GDM1 (cell line): ENCODE measurements at regions not wholly inside any gene's neighbourhood (a gene's known extent, or its start where the extent isn't known, plus 50 kb on each side); places are given as distances from the start of the nearest gene placed in this dataset.
A peak's percentile ranks its signal among the peaks of the same experiment; 100 is the strongest.
"Not testable (repeated sequence)": the region's sequence is repeated elsewhere in the genome, so short reads cannot be mapped to it uniquely, and the experiment has no call there.

Source experiments
- DNase-seq: peaks from one replicate; lab custom pipeline; 2025; lab: John Stamatoyannopoulos, UW

GRCh38 chr3:166446291-166446690, 609.1 kb upstream of the BCHE start:
- DNase-seq = no peak

GRCh38 chr3:166445865-166446264, 608.6 kb upstream of the BCHE start:
- no peak for DNase-seq

DNA sequence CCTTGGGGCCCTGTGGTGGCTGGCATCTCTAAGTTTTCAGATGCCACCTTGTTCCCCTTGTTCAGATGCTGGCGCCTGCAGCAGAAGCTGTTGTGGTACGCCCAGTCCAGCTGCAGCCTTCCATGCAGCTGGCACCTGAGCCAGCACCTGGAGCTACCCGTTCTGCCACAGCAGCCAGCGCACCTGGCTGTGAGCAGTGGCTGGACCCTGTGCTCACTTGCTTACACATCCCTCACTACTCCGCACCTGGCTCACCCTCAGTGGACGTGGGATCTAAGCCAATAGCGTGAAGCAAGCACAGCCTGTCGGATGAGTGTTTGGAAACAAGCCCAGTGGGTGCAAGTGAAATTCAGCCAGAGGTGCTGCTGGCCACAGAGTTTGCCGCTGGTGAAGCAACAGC, 607.5 kb upstream of the BCHE start:
- no peak for DNase-seq

GRCh38 chr3:166444336-166444735, 607.1 kb upstream of the BCHE start:
- DNase-seq = no peak

- DNase-seq = no peak
Observed at GRCh38 chr3:166435469-166436057, 598.3 kb upstream of the BCHE start.

DNA sequence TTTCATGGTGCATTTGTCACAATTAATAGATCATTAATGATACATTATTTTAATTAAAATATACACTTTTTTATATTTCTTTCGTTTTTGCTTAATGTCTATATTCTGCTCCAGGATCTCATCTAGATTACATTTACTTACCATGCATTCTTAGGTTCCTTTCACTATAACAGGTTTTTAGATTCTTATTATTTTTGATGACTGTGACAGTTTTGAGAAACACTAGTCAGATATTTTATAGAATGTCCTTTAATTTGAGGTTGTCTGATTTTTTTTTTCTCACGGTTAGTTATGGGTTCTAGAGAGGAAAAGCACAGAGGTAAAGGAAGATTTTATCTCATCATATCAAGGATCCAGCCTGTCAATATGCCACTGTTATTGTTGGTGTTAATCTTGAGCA, 595.8 kb upstream of the BCHE start:
- DNase-seq = no peak

DNA sequence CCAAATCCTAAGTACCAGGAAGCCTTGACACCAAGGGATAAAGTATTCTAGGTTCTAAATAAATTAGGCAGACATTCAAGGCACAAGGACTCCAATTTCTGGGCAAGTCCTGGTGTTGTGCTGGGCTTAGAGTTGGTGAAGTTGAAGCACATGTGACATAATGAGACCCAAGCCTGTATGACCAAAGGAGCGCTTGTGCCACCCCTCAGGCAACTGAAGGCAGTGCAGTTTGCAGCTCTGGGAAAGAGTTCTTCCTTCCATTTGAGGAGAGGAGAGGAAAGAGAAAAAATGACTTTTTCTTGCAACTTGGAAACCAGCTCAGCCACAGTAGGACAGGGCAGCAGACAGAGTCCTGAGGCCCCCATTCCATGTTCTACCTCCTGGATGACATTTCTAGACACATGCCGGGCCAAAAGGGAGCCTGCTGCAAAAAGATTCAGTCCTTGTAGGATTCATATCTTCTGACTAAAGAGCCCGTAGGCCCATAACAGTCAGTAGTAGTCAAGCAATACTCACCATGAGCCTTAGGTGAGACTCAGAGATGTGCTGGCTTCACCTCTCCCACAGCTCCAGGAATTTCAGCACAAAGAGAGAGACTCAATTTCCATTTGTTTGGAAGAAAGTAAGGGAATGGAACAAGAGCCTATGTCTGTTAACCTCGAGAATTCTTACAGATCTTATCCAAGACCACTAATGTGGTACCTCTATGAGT, 588.8 kb upstream of the BCHE start:
- peak; percentile 5 for DNase-seq

GRCh38 chr3:166425021-166425420, 587.8 kb upstream of the BCHE start:
- no peak for DNase-seq

DNA sequence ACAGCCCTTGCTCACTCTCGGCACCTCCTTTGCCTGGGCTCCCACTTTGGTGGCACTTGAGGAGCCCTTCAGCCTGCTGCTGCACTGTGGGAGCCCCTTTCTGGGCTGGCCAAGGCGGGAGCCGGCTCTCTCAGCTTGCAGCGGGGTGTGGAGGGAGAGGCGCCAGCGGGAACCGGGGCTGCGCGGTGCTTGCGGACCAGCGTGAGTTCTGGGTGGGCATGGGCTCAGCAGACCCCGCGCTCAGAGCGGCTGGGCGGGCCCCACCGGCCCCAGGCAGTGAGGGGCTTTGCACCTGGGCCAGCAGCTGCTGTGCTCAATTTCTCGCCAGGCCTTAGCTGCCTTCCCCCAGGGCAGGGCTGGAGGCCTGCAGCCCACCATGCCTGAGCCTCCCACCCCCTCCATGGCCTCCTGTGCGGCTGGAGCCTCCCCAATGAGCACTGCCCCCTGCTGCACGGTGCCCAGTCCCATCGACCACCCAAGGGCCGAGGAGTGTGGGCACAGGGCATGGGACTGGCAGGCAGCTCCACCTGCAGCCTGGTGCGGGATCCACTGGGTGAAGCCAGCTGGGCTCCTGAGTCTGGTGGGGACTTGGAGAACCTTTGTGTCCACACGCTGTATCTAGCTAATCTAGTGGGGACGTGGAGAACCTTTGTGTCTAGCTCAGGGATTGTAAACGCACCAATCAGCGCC, 586.7 kb upstream of the BCHE start:
- DNase-seq = not testable (repeated sequence)

DNA sequence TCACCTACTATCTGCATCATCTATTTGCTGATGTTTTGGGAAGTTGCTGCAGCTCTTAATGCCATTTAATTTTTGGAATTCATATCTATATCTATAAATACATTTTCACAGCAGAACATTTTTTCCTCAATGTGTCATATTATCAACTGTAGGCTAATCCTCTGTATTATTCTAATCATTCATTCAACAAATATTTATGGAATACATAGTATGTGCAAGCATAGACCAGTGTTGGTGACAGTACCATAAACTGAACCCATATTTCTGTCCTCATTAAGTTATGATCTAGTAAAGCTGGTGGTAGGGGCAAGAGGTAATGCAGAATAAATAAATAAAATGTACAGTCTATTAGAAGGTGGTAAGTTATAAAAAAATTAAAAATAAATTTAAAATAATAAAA, 585.3 kb upstream of the BCHE start:
- DNase-seq = no peak

GRCh38 chr3:166420071-166420470, 582.8 kb upstream of the BCHE start:
- DNase-seq = no peak

GRCh38 chr3:166405896-166406295, 568.7 kb upstream of the BCHE start:
- peak; percentile 0 for DNase-seq

DNA sequence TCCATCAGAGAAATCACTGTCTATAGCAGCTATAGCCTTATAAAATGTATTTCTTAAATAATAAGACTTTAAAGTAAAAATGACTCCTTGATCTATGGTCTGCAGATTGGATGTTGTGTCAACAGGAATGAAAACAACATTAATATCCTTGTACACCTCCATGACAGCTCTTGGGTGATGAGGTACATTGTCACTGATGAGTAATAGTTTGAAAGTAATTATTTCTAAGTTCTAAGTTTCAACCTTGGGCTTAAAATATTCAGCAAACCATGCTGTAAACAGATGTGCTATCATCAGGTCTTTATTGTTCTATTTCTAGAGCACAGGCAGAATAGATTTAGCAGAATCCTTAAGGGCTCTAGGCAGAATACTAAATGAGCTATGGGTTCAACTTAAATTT, 568.2 kb upstream of the BCHE start:
- DNase-seq = no peak

DNA sequence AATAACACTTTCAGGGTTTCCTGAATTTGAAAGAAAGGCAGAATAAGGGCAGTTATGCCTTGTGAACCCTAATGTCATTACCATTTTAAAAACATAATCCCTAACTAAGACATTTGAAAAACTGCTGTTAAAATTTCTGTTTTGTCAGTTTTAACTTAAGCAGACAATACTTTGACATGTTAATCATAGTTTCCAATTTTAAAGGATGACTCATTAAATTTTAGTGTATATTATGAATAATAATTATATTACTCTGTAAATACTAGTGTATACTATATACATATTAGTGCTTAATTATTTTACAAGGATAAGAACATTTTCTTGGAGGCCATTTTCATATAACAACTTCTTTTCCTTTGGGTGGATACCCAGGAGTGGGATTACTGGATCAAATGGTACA, 553.1 kb upstream of the BCHE start:
- DNase-seq = no peak

- DNase-seq = no peak
Observed at GRCh38 chr3:166388321-166388720, 551.1 kb upstream of the BCHE start.

DNA sequence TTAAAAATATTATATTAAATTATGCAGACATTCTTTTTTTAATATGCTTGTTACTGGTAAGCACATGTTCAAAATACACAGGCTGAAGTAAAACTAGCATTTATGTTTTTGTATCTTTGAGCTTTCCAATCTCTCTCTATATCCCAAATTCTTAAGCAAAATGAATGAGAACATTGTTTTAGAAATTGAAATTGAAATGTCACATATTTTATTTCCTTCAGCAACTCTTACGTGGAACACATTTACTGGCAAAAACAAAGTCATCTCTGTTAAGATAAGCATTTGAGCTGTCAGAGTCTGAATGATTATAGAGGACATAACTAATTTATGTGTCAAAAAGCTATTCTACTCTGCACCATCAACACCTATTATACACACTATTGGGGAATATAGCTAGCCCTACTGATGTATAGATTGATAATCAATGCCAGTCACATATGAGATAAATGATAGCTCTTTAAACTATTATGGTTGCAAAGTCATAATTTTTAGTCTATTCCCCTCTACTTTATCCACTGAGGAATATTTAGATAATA, 535.4 kb upstream of the BCHE start:
- DNase-seq = no peak

DNA sequence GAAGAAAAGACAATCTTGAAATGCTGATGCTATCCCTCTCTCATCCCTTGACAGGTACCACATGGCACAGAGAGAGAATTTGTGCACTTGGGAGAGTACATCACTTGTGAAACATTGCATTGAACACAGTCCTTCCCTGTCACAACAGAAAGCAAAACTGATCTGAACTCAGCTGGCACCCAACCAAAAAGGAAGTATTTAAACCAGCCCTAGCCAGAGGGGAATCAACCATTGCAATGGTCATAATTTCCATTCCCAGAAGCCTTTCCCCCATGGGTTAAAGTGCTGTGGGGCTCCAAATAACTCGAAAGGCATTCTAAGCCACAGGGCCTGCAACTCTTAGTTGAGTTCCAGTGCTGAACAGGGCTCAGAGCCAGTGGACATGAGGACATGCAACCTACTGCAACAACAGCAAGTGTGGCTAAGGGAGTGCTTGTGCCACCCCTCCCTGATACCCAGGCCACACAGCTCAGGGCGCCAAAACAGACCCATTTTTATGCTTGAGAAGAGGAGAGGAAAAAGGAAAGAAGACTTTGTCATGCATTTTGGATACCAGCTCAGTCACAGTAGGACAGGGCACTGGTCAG, 530.8 kb upstream of the BCHE start:
- DNase-seq = peak; percentile 37

DNA sequence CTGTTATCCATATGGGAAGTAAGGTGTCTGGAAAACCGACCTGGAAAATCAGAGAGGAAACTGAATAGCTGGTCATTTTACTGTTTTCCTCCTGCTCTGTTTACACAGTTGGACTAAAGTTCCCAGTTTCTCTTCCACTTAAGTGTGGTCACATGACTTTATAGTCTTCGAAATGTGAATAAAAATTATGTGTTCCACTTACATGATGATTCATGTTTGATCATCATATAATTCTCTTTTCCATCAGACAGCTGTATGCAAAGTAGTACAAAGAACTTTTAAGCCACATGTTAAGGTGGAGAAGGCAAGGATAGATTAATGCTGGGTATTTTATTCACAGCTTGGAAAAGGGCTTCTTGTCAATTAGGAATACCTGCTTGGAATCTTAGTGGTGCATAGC, 525.5 kb upstream of the BCHE start:
- no peak for DNase-seq

GRCh38 chr3:166360720-166361119, 523.5 kb upstream of the BCHE start:
- DNase-seq = no peak

- DNase-seq = no peak
Observed at GRCh38 chr3:166351461-166351860, 514.2 kb upstream of the BCHE start.

DNA sequence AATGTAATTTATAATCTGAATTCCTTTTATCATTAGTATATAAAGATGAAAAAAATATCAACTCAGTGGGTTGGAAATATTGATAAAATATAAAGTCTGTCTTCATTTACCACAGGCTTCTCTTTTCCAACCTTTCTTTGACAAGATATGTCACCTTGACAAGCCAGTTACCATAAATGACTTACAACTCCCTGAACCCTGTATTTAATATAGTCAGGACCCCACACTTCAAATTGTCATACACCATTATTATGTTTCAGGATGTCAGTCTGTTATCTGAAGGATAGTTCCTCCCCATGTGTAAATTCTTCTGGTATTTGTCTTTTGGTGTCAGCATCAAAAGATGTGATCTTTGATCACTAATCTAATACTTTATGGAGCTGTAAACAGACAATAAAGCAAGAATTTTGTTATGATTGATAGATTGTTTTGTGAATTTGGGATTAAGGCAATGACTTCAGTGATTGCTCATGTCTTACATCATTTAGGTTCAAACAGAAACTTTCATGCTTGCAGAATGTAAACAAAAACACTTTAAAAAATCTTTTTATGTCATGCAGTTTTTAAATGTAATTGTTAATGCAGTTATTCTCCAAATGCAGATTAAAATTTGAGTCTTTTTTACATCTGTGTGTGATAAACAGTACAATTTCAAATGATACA, 503.5 kb upstream of the BCHE start:
- no peak for DNase-seq

DNA sequence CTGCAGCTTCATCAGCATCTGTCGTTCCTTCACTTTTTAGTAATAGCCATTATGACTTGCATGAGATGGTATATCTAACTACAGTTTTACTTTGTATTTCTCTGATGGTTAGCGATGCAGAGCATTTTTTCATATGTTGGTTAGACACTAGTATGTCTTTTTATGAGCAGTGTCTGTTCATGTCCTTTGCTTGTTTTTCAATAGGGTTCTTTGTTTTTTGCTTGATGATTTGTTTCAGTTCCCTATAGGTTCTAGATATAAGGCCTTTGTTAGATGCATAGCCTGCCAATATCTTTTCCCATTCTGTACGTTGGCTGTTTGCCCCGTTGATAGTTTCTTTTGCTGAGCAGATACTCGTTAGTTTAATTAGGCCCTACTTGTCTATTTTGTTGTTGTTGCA, 487.2 kb upstream of the BCHE start:
- no peak for DNase-seq
